ENCODE measurements at regions not wholly inside any gene's neighbourhood (a gene's known extent, or its start where the extent isn't known, plus 50 kb on each side); places are given as distances from the start of the nearest gene placed in this dataset.

DNA sequence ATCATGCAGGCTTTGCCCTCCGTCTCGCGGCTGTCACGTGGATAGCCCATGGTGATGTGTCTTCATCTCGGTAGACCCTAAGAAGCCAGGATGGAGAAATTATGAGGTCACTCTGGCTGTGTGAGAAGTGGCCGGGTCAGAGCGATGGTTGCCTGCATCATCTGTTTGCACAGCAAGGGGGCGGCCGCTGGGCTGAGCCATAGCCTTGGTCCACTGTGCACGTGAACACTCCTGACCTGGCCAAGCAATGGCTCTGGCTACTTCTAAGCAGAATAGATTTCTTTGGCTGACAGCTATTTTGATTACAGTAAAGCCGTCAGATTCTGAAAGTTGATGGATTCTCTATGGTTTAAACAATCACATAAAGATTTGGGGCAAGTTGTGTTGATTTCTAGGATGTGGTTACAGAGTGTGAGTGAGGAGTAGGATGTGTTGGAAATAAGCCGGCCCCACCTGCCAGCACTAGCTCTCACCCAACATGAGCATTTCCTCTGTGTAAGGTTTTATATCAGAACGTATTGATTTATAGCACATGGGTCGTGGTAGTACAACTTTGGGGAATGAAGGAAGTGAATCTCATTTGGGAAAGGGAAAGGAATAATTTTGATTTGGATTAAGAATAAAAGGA, 214.4 kb upstream of the GPR26 start:
- POLR2A ChIA-PET: no interaction called here
- CTCF ChIA-PET: no interaction called here
- TF ChIP-seq FOXM1 (IDR thresholded peaks at IDR 0.05; ENCODE audit: borderline replicate concordance) (no peak), TARDBP (IDR thresholded peaks at IDR 0.05) (no peak)
- peak; percentile 29 for DNase-seq (ENCODE audit: extremely low spot score)

DNA sequence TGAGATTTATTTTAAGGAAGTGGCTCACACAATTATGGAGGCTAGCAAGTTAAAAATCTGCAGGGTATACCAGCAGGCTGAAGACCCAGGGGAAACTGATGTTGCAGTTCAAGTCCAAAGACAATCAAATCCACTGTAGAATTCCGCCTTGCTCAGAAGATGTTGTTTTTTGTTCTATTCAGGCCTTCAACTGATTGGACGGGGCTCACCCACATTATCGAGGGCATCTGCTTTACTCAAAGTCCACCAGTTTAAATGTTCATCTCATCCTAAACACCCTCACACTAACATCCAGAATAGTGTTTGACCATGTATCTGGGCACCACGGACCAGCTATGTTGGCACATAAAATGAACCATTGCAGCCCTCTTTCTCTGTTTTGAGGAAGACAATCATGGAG, 211.2 kb upstream of the GPR26 start:
- ChIA-PET POLR2A (no interaction called here), CTCF (no interaction called here)
- no peak for DNase-seq (ENCODE audit: extremely low spot score)
- TF ChIP-seq ARNT (IDR thresholded peaks at IDR 0.05) (no peak), SP1 (IDR thresholded peaks at IDR 0.05) (no peak), SUZ12 (IDR thresholded peaks at IDR 0.05) (no peak), BHLHE40 (IDR thresholded peaks at IDR 0.05; ENCODE audit: borderline replicate concordance) (no peak), FOXA1 (IDR thresholded peaks at IDR 0.05) (no peak), TARDBP (IDR thresholded peaks at IDR 0.05) (no peak), CTBP1 (IDR thresholded peaks at IDR 0.05; ENCODE audit: borderline replicate concordance) (no peak), L3MBTL2 (conservative IDR thresholded peaks at IDR 0.05) (no peak), FOXM1 (IDR thresholded peaks at IDR 0.05; ENCODE audit: borderline replicate concordance) (no peak), LEF1 (IDR thresholded peaks at IDR 0.05; ENCODE audit: borderline replicate concordance) (no peak), NFRKB (IDR thresholded peaks at IDR 0.05) (no peak), FOXK2 (IDR thresholded peaks at IDR 0.05) (no peak), HDGF (IDR thresholded peaks at IDR 0.05; ENCODE audit: borderline replicate concordance) (no peak)
- TF ChIP-seq, protein P1, sequence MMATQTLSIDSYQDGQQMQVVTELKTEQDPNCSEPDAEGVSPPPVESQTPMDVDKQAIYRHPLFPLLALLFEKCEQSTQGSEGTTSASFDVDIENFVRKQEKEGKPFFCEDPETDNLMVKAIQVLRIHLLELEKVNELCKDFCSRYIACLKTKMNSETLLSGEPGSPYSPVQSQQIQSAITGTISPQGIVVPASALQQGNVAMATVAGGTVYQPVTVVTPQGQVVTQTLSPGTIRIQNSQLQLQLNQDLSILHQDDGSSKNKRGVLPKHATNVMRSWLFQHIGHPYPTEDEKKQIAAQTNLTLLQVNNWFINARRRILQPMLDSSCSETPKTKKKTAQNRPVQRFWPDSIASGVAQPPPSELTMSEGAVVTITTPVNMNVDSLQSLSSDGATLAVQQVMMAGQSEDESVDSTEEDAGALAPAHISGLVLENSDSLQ (IDR thresholded peaks at IDR 0.05): no peak

DNA sequence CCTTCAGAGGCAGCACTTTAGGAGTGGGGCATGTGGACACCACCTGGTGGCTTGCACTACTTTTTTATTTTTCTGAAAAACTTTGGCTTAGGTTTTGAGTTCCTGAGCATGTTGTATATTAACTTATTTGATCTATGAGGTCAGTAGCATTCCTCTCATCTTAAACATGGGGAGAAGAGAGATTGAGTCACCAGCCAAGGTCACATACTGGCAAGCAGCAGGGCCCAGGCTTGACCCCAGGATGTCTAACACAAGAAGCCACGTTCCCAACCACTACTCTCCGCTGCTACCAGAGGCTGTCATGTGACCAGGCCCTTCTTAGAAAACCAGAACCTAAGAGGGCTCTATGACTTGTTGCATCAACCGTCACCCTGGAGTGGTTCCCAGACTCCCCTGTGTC, 210.3 kb upstream of the GPR26 start:
- TF ChIP-seq SUZ12 (IDR thresholded peaks at IDR 0.05): no peak
- no peak for TF ChIP-seq SP1 (IDR thresholded peaks at IDR 0.05)
- no peak for TF ChIP-seq FOXK2 (IDR thresholded peaks at IDR 0.05)
- no peak for TF ChIP-seq BHLHE40 (IDR thresholded peaks at IDR 0.05; ENCODE audit: borderline replicate concordance)
- no peak for TF ChIP-seq ARNT (IDR thresholded peaks at IDR 0.05)
- no peak for TF ChIP-seq TARDBP (IDR thresholded peaks at IDR 0.05)
- TF ChIP-seq ELF4 (IDR thresholded peaks at IDR 0.05): no peak
- TF ChIP-seq L3MBTL2 (conservative IDR thresholded peaks at IDR 0.05): no peak
- no peak for TF ChIP-seq ZNF384 (IDR thresholded peaks at IDR 0.05)
- TF ChIP-seq FOXA1 (IDR thresholded peaks at IDR 0.05): no peak
- no peak for TF ChIP-seq LEF1 (IDR thresholded peaks at IDR 0.05; ENCODE audit: borderline replicate concordance)
- TF ChIP-seq, protein P1 (IDR thresholded peaks at IDR 0.05): no peak
- TF ChIP-seq CTBP1 (IDR thresholded peaks at IDR 0.05; ENCODE audit: borderline replicate concordance): no peak
- TF ChIP-seq NFRKB (IDR thresholded peaks at IDR 0.05): no peak
- TF ChIP-seq HDGF (IDR thresholded peaks at IDR 0.05; ENCODE audit: borderline replicate concordance): no peak
- TF ChIP-seq FOXM1 (IDR thresholded peaks at IDR 0.05; ENCODE audit: borderline replicate concordance): no peak
- ChIA-PET CTCF (no interaction called here), POLR2A (no interaction called here)
- DNase-seq (ENCODE audit: extremely low spot score): no peak

DNA sequence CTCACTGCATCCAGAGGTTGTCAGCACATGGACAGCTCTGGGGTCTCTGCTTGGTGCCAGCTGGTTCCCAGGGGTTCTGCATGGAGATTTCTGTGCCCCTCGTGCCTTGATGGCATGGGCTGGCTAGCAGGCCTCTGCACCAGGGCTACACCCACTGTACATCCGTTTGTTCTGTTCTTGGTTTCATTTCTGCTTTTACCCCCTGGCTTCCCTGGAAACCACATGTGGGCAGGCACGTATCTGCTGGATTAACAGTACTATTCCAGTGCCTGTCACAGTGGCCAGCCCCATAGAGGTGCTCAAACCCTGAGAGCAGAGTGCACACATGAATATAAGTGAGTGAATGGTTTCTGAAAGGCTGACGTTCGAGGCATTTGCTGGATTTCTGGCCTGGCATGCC, 207.2 kb upstream of the GPR26 start:
- DNase-seq (ENCODE audit: extremely low spot score): no peak
- POLR2A ChIA-PET: no interaction called here
- TF ChIP-seq TARDBP (IDR thresholded peaks at IDR 0.05): no peak
- CTCF ChIA-PET: no interaction called here

DNA sequence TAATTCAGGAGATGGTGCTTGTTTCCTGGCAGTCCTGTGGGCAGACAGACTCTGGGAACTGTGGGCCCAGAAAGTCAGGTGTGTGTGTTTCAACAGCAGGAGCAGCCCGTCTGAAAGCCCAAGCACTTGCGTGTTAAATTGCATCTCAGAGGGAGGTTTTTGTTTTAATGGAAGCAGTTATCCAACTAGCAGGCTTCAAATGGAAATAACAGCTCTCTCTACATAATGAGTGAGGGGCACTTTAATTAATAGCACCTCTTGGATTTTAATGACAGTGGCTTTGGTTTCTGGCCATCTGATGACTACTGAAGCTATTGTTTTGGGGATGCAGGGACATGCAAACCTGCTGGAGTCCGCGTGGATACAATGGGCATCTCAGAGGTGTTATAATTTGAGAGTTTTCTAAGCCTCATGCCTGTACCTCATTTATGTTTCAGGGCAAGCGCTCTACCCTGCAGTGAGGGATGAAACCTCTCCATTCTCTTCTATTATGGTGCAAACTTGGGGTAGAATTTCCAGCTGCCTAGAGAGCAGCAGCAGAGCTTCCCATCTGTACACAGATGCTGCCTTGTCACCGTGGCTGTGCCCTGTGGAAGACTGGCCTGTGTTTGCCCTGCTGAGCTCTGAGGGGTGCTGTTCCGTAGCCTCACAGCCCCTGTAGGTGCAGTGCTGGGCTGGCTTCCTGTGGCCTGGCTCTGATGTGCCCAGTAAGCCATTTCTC, 206.6 kb upstream of the GPR26 start:
- TF ChIP-seq TARDBP (IDR thresholded peaks at IDR 0.05) (no peak), LEF1 (IDR thresholded peaks at IDR 0.05; ENCODE audit: borderline replicate concordance) (no peak), ARNT (IDR thresholded peaks at IDR 0.05) (no peak), SP1 (IDR thresholded peaks at IDR 0.05) (no peak), SUZ12 (IDR thresholded peaks at IDR 0.05) (no peak), L3MBTL2 (conservative IDR thresholded peaks at IDR 0.05) (no peak), FOXM1 (IDR thresholded peaks at IDR 0.05; ENCODE audit: borderline replicate concordance) (no peak)
- CTCF ChIA-PET: no interaction called here
- DNase-seq (ENCODE audit: extremely low spot score): no peak
- POLR2A ChIA-PET: no interaction called here

DNA sequence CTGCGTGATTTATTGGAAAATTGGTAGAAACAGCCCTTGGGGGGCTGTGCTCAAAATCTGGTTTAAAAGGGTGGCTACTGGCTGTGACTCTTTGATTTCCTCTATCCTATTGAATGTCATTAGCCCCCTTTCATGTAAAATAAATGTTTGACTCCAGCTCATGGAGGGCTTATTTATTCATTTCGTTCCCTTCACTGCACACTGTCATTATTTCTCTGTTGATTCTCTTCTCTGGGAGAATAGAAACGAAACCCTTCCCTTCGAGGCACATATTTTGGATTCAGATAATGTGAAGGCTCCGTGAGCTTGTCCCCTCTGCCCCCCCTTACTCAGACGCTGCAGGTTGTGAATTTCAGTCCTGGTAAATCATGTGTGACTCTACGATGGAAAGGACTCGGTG, 203.9 kb upstream of the GPR26 start:
- TF ChIP-seq ZNF384 (IDR thresholded peaks at IDR 0.05): no peak
- no peak for TF ChIP-seq FOXK2 (IDR thresholded peaks at IDR 0.05)
- TF ChIP-seq FOXM1 (IDR thresholded peaks at IDR 0.05; ENCODE audit: borderline replicate concordance): no peak
- TF ChIP-seq ARNT (IDR thresholded peaks at IDR 0.05): no peak
- TF ChIP-seq HDGF (IDR thresholded peaks at IDR 0.05; ENCODE audit: borderline replicate concordance): no peak
- TF ChIP-seq TARDBP (IDR thresholded peaks at IDR 0.05): no peak
- TF ChIP-seq ELF4 (IDR thresholded peaks at IDR 0.05): no peak
- no peak for TF ChIP-seq SUZ12 (IDR thresholded peaks at IDR 0.05)
- no peak for TF ChIP-seq NFRKB (IDR thresholded peaks at IDR 0.05)
- TF ChIP-seq L3MBTL2 (conservative IDR thresholded peaks at IDR 0.05): no peak
- no peak for TF ChIP-seq LEF1 (IDR thresholded peaks at IDR 0.05; ENCODE audit: borderline replicate concordance)
- TF ChIP-seq, protein P1 (IDR thresholded peaks at IDR 0.05): no peak
- ChIA-PET CTCF (no interaction called here), POLR2A (no interaction called here)
- DNase-seq (ENCODE audit: extremely low spot score): no peak

All from HEK293T (cell line).